WTC11 (cell line): ENCODE measurements at regions not wholly inside any gene's neighbourhood (a gene's known extent, or its start where the extent isn't known, plus 50 kb on each side); places are given as distances from the start of the nearest gene placed in this dataset.
"Not testable (repeated sequence)": the region's sequence is repeated elsewhere in the genome, so short reads cannot be mapped to it uniquely, and the experiment has no call there.

Experiments used
- CREM ChIP-seq: sonication (generic); formaldehyde crosslinking; IDR thresholded peaks from 2 replicates; pipeline ENCODE4 v1.8.1; 2022; ENCODE audit warnings: mild to moderate bottlenecking, missing genetic modification reagents, moderate library complexity
- ETV6 ChIP-seq: sonication (generic); formaldehyde crosslinking; IDR thresholded peaks from 2 replicates; pipeline ENCODE4 v1.8.1; 2022; ENCODE audit warnings: mild to moderate bottlenecking, missing genetic modification reagents
- FOXJ3 ChIP-seq: sonication (generic); formaldehyde crosslinking; IDR thresholded peaks from 2 replicates; pipeline ENCODE4 v1.9.0; 2021; ENCODE audit warnings: missing genetic modification reagents, mild to moderate bottlenecking, borderline replicate concordance
- GRHL2 ChIP-seq: fragments of 250-450 bp; sonication (Bioruptor Pico); IDR thresholded peaks from 2 replicates; pipeline ENCODE4 v1.8.0; 2022; ENCODE audit warnings: mild to moderate bottlenecking, moderate library complexity; ENCODE audit not compliant: insufficient replicate concordance, severe bottlenecking
- KAT7 ChIP-seq: sonication (generic); formaldehyde crosslinking; IDR thresholded peaks from 2 replicates; pipeline ENCODE4 v1.8.1; 2023; ENCODE audit warnings: missing genetic modification reagents, mild to moderate bottlenecking, borderline replicate concordance
- NFYB ChIP-seq: sonication (generic); formaldehyde crosslinking; conservative IDR thresholded peaks from 2 replicates; pipeline ENCODE4 v1.8.0; 2022; ENCODE audit warnings: low read depth, missing genetic modification reagents
- NR3C1 ChIP-seq: sonication (generic); formaldehyde crosslinking; conservative IDR thresholded peaks from 2 replicates; pipeline ENCODE4 v1.8.1; 2023; ENCODE audit warnings: low read depth, mild to moderate bottlenecking, missing genetic modification reagents
- ZNF138 ChIP-seq: sonication (generic); formaldehyde crosslinking; conservative IDR thresholded peaks from 2 replicates; pipeline ENCODE4 v1.8.1; 2022; ENCODE audit warnings: mild to moderate bottlenecking, moderate library complexity, missing genetic modification reagents
- TF ChIP-seq, protein P1 (sequence below): fragments of 200-600 bp; IDR thresholded peaks from 2 replicates; pipeline ENCODE4 v1.8.0; 2022; ENCODE audit warnings: antibody characterized with exemption
- TF ChIP-seq, protein P2 (sequence below): sonication (generic); formaldehyde crosslinking; IDR thresholded peaks from 2 replicates; pipeline ENCODE4 v1.8.1; 2022; ENCODE audit warnings: mild to moderate bottlenecking, moderate library complexity, missing genetic modification reagents
- TF ChIP-seq, protein P3 (sequence below): sonication (generic); formaldehyde crosslinking; conservative IDR thresholded peaks from 2 replicates; pipeline ENCODE4 v1.8.1; 2022; ENCODE audit warnings: mild to moderate bottlenecking, missing genetic modification reagents

DNA sequence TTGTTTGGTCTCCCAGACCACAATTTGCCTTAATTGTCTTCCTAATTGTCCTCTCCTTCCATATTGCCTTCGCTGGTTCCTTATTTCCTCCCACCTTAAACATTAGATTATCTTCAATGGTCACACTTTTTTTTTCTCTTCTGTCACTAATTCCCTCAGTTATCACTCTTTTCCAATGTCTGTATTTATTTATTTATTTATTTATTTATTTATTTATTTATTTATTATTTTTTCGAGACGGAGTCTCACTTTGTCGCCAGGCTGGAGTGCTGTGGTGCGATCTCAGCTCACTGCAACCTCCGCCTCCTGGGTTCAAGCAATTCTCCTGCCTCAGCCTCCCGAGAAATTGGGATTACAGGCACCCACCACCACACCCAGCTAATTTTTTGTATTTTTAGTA lies 426.8 kb downstream of the ARL4A start:
- TF ChIP-seq, protein P1, sequence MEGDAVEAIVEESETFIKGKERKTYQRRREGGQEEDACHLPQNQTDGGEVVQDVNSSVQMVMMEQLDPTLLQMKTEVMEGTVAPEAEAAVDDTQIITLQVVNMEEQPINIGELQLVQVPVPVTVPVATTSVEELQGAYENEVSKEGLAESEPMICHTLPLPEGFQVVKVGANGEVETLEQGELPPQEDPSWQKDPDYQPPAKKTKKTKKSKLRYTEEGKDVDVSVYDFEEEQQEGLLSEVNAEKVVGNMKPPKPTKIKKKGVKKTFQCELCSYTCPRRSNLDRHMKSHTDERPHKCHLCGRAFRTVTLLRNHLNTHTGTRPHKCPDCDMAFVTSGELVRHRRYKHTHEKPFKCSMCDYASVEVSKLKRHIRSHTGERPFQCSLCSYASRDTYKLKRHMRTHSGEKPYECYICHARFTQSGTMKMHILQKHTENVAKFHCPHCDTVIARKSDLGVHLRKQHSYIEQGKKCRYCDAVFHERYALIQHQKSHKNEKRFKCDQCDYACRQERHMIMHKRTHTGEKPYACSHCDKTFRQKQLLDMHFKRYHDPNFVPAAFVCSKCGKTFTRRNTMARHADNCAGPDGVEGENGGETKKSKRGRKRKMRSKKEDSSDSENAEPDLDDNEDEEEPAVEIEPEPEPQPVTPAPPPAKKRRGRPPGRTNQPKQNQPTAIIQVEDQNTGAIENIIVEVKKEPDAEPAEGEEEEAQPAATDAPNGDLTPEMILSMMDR: not testable (repeated sequence)
- not testable (repeated sequence) for TF ChIP-seq NFYB (CRISPR knock-in tag); ETV6 (CRISPR knock-in tag); KAT7; GRHL2 (CRISPR knock-in tag); ZNF138 (CRISPR knock-in tag); FOXJ3 (CRISPR knock-in tag); NR3C1; CREM (CRISPR knock-in tag)
- TF ChIP-seq, protein P2, sequence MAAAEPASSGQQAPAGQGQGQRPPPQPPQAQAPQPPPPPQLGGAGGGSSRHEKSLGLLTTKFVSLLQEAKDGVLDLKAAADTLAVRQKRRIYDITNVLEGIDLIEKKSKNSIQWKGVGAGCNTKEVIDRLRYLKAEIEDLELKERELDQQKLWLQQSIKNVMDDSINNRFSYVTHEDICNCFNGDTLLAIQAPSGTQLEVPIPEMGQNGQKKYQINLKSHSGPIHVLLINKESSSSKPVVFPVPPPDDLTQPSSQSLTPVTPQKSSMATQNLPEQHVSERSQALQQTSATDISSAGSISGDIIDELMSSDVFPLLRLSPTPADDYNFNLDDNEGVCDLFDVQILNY (CRISPR knock-in tag): not testable (repeated sequence)
- TF ChIP-seq, protein P3, sequence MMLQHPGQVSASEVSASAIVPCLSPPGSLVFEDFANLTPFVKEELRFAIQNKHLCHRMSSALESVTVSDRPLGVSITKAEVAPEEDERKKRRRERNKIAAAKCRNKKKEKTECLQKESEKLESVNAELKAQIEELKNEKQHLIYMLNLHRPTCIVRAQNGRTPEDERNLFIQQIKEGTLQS (CRISPR knock-in tag): not testable (repeated sequence)
